ENCODE measurements at regions not wholly inside any gene's neighbourhood (a gene's known extent, or its start where the extent isn't known, plus 50 kb on each side); places are given as distances from the start of the nearest gene placed in this dataset.

- no peak for TF ChIP-seq EZH2phosphoT487 (IDR thresholded peaks at IDR 0.05; ENCODE audit: low read depth, severe bottlenecking, unreplicated experiment)
- TF ChIP-seq CTCF (IDR thresholded peaks at IDR 0.05; ENCODE audit: poor library complexity) = no peak
- no peak for TF ChIP-seq EZH2 (IDR thresholded peaks at IDR 0.05; ENCODE audit: borderline replicate concordance)
- Histone ChIP-seq H3K4me3 (no peak overlapping the region), H3K79me2 (no peaks in the 10 kb centered on the region), H3K4me1 (ENCODE audit: insufficient read depth) (peaks cover 1% of the 10 kb centered on the region), H2AFZ (no peak overlapping the region), H3K9me2 (replicated peaks; ENCODE audit: insufficient read depth) (no peaks in the 10 kb centered on the region), H3K36me3 (replicated peaks; ENCODE audit: insufficient read depth, low read depth) (no peaks in the 10 kb centered on the region), H3K27me3 (no peaks in the 10 kb centered on the region), H4K20me1 (ENCODE audit: insufficient read depth, poor library complexity, severe bottlenecking) (no peaks in the 10 kb centered on the region), H3K9me3 (ENCODE audit: low read depth) (no peaks in the 10 kb centered on the region), H3K4me2 (no peak overlapping the region), H3K27ac (no peak overlapping the region)
- no peak for DNase-seq (ENCODE audit: low spot score)
- WGBS (ENCODE audit: low lambda C conversion rate, missing lambda C conversion rate) = 97% methylated on average over 3 of the region's 3 CpGs
These were observed 286.0 kb upstream of the ZPLD1 start for GRCh38 chr3:102148598-102149337.

- H3K9me2 ChIP-seq (replicated peaks; ENCODE audit: insufficient read depth) = no peaks in the 10 kb centered on the region
- no peak for TF ChIP-seq CTCF (IDR thresholded peaks at IDR 0.05; ENCODE audit: poor library complexity)
- no peak for TF ChIP-seq EZH2 (IDR thresholded peaks at IDR 0.05; ENCODE audit: borderline replicate concordance)
- no peak for TF ChIP-seq EZH2phosphoT487 (IDR thresholded peaks at IDR 0.05; ENCODE audit: low read depth, severe bottlenecking, unreplicated experiment)
- 88% methylated on average over 1 of the region's 1 CpG for WGBS (ENCODE audit: low lambda C conversion rate, missing lambda C conversion rate)
- no peak overlapping the region for H3K27ac ChIP-seq
- H3K79me2 ChIP-seq = no peaks in the 10 kb centered on the region
- H3K4me2 ChIP-seq = no peak overlapping the region
- no peaks in the 10 kb centered on the region for H3K27me3 ChIP-seq
- no peak for DNase-seq (ENCODE audit: low spot score)
- no peak overlapping the region for H2AFZ ChIP-seq
- H4K20me1 ChIP-seq (ENCODE audit: insufficient read depth, poor library complexity, severe bottlenecking) = no peaks in the 10 kb centered on the region
- no peaks in the 10 kb centered on the region for H3K9me3 ChIP-seq (ENCODE audit: low read depth)
- no peaks in the 10 kb centered on the region for H3K36me3 ChIP-seq (replicated peaks; ENCODE audit: insufficient read depth, low read depth)
- H3K4me1 ChIP-seq (ENCODE audit: insufficient read depth) = no peaks in the 10 kb centered on the region
- no peak overlapping the region for H3K4me3 ChIP-seq
These were observed 282.9 kb upstream of the ZPLD1 start for GRCh38 chr3:102151935-102152334.

- H3K79me2 ChIP-seq = no peaks in the 10 kb centered on the region
- no peaks in the 10 kb centered on the region for H4K20me1 ChIP-seq (ENCODE audit: insufficient read depth, poor library complexity, severe bottlenecking)
- no peak overlapping the region for H3K4me2 ChIP-seq
- no peaks in the 10 kb centered on the region for H3K36me3 ChIP-seq (replicated peaks; ENCODE audit: insufficient read depth, low read depth)
- peak overlapping the region; percentile 11 for H3K27ac ChIP-seq
- no peaks in the 10 kb centered on the region for H3K9me2 ChIP-seq (replicated peaks; ENCODE audit: insufficient read depth)
- TF ChIP-seq EZH2 (IDR thresholded peaks at IDR 0.05; ENCODE audit: borderline replicate concordance) (no peak), CTCF (IDR thresholded peaks at IDR 0.05; ENCODE audit: poor library complexity) (no peak), EZH2phosphoT487 (IDR thresholded peaks at IDR 0.05; ENCODE audit: low read depth, severe bottlenecking, unreplicated experiment) (no peak)
- H3K4me3 ChIP-seq = no peak overlapping the region
- H2AFZ ChIP-seq = no peak overlapping the region
- DNase-seq (ENCODE audit: low spot score) = peak; percentile 47
- 94% methylated on average over 2 of the region's 2 CpGs for WGBS (ENCODE audit: low lambda C conversion rate, missing lambda C conversion rate)
- H3K27me3 ChIP-seq = no peaks in the 10 kb centered on the region
- H3K4me1 ChIP-seq (ENCODE audit: insufficient read depth) = no peaks in the 10 kb centered on the region
- no peaks in the 10 kb centered on the region for H3K9me3 ChIP-seq (ENCODE audit: low read depth)
These were observed 278.4 kb upstream of the ZPLD1 start for GRCh38 chr3:102156426-102156825.
